GM21576 (cell line): ENCODE measurements at regions not wholly inside any gene's neighbourhood (a gene's known extent, or its start where the extent isn't known, plus 50 kb on each side); places are given as distances from the start of the nearest gene placed in this dataset.

Experiments
- ATAC-seq: cut with Tn5 transposase; IDR thresholded peaks from one replicate; pipeline ENCODE4 v1.9.1; 2021; ENCODE audit warnings: mild to moderate bottlenecking, moderate library complexity; ENCODE audit not compliant: unreplicated experiment

GRCh38 chr2:216808805-216809425, 50.9 kb downstream of the TNP1 start:
- no peak for ATAC-seq

- no peak for ATAC-seq
These were observed 52.0 kb downstream of the TNP1 start for GRCh38 chr2:216807857-216808272.

- no peak for ATAC-seq
These were observed 55.2 kb downstream of the TNP1 start for GRCh38 chr2:216804357-216805350.

DNA sequence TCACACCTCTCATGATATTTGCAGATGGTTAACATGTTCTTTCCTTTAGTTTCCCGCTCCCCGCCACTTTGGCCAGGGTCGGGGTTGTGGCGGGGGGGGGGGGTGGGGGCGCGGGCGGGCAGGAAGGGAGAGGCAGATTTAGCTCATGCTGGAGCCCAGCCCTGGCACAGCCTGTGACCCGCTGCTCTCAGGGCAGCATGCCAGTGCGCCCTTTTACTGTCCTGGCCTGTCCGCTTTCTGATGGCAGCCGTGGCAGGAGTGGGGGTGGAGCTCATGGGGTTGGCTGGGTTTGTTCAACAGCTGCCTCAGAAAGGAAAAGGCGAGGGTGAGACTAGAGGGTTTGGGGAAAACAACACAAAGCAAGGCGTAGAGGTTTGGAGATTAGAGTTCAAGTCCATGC, 56.1 kb downstream of the TNP1 start:
- ATAC-seq = no peak

GRCh38 chr2:216802516-216803215, 57.2 kb downstream of the TNP1 start:
- ATAC-seq = no peak

DNA sequence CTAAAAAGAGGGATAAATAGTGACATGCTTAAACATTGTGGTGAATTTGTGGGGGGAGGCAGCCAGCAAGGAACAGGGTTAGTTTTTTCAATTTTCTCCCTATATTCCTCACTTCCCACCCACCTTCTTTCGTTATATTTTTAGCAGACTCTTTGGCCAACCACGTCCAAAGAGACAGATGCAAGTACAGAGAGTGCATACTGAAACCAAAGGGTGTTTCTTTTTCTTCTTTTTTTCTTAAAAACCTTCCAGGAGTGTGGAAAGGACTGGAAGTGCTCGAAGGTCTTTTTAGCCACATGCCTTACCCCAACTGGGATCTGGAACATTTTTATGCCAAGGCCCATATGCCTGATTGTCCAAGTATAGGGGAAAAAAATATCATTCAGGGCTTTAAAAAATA, 59.0 kb downstream of the TNP1 start:
- no peak for ATAC-seq

DNA sequence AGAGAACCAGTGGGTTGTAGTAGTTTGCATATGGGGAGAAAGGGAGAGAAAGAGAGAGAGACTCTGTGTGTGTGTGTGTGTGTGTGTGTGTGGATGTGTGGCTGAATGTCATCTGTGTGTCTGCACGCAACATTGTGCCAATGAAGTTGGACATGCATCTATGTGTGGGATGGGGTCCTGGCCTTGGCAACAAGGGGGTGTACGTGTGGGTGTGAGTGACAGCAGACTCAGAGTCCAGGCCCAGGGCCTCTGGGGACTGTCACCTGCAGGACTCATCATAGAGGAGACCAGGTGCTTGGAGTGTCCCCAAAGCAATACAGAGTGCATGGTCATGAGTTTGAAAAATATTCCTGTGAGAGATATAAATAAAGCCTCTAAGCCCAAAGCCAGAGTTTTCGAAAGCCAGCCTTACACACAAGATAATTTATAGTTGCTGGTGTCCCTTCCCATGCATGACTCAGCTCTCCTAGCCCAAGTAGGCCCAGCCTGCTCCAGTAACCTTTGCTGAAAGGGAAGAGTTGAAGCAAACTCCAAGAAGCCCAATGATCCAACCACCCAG, 59.9 kb downstream of the TNP1 start:
- no peak for ATAC-seq

GRCh38 chr2:216796115-216796840, 63.6 kb downstream of the TNP1 start:
- no peak for ATAC-seq

DNA sequence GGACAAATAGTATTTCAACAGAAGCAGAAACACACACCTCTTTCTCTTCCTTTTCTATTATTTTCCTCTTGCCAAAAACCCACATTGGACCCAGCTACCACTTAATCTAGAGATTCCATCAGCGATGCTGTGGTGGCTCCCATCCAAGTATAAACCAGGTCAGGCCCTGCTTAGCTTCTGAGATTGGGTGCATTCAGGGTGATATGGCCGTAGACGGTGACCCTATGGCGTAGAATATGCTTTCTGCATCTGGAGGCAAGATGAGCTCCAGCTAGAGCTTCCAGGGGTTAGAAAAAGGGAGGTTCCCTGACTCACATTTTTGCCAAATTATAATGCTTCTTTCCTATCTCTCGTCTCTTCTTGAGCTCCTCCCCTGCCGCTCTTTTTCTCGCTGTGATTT, 66.5 kb downstream of the TNP1 start:
- no peak for ATAC-seq

DNA sequence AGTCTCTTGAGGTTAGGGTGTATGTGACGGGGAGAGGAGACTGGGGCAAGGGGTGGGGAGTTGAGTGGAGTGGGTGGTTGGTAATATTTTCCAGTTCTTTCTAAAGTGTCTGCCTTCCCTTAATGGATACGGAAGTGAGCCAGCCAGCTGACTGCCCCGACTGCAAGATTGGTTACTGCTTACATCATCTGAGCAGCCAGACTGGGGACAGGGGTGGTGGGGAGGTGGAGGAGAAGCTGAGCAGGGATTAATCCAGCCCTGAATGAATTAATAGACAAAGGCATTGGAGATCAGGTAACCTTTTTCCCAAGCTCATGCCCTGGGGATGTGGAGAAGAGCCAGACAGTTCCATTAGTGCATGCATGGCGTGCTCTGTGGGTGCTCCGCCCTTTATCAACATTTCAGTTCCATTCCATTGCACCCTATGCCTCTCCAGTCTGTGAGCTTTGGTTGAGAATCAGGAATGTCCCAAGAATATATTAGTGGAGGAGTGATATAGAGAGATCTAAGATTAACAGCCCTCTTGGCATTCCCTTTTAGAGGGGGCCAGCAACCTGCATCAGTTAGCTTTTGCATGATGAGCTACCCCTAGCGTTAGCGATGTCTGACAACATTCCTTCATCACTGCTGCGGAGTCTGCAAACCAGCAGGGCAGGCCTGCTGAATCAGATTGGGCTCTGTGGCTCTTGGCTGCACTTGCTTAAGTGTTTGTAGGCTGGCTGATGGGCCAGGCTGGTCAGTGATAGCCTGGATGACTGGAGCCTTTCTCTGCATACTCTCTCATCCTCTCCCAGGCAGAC, 67.4 kb downstream of the TNP1 start:
- ATAC-seq = no peak

DNA sequence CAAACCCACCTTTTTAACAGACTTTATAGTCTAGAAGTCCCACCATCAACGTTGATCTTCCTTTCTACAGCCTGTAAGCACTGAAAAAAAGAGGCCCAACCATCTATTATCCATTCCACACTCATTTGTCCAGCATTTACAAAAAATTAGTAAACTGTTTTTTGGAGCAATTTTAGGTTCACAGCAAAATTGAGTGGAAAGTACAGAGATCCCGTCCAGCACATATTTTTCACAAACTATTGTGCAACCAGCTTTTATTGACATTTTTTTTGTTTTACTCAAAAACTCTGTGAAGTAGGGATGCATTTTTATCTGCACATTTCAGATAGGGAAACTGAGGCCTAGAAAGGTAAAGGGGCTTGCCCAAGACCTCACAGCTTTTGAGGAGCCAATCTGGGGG, 68.6 kb downstream of the TNP1 start:
- ATAC-seq = no peak

DNA sequence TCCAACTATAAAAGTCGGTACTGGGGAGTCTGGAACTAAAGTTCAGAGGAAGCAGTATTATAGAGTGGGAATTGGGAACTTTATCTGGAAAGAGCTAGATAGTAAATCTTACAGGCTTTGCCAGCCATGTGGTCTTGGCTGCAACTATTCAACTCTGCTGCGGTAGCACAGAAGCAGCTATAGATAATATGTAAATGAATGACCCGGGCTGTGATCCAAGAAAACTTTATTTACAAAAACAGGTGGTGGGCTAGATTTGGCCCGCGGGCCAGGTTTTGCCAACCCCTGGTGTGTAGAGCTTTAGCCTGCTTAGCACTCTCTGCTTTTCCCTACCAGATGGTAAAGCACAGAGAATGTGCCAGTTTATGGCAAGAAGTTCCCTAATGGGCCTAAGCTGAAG, 70.8 kb downstream of the TNP1 start:
- no peak for ATAC-seq

DNA sequence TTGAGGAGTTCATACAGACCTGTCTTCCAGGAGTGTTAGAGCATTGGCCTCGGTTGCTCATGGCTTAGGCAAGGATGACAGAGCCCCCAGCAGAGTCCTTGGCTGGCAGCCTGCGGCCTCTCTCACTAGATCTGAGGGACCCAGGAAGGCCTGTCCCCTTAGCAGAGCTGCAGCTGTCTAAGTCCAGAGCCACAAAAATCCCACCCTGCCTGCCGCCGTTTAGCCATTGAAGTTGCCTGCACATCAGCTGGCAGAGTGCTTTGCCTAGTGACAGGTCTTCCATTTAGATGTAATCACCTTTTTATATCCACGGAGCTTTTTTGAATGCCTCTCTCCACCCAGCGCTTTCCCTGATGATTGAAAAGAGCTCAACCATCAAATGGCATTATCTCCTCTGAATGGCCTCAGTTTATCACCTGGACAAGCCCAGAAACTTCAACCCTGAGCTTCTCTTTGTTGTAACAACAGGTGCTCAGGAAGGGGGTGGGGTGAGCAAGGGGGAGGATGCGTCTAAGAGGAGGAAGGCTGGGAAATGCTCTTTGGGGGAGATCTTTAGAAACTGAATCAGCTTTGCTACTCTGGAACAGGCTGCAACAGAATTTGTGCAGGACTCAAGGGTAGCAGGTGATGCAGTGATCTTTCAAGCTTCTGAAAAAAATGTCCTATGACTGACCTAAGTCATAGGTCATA, 71.9 kb downstream of the TNP1 start:
- ATAC-seq = no peak

DNA sequence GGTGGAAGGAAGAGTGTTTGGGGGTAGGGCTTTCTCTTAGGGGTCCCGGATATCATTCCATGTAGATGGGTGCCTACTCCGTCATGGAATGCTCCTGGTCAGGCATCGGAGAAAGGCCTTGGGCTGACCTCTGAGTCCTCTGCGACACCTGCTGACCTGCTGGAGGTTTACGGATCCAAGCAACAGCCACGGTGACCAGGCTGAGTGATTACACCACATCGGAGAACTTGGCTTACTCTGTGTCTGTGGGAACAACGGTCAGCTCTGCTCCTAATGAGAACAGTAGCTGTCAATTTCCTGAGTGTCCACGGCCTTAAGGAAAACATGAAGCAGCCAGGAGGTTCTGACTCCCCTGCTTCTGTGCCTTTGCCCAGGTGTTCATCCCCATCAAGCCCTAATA, 73.2 kb downstream of the TNP1 start:
- no peak for ATAC-seq

DNA sequence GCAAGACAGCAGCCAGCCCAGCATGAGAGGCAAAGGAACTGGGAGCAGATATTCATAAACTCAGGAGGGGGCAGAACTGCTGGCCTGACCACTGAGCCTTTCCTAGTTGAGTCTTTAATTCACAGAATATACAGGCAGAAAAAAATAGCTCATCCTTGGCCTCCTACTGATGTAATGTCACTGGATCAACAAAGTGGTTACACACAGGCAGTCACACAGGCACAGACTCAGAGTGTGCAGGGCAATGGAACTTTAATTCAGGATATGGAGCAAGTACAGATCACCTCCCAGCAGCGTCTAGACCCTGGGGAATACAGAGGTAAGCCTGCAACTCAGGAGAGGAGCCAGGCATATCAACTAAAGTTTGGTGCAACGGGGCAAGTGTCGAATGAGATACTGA, 75.4 kb downstream of the TNP1 start:
- ATAC-seq = no peak

DNA sequence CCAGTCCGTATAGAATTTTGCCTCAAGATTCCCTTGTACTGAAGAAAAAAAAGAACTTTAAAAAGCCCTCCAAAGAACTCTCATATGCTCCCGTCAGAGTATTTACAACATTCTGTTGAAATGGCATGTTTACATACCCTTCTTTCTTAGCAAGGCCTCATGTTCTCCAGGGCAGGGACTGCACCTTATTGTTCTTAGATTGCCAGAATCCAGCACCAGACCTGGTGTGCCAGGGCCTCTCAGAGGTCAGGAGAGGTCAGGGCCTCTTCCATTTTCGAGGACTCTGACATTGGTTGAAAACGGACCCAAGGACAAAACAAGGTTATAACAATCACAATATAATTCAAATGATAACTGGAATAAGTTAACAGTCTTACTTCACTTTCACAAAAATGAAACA, 78.2 kb downstream of the TNP1 start:
- ATAC-seq = no peak

DNA sequence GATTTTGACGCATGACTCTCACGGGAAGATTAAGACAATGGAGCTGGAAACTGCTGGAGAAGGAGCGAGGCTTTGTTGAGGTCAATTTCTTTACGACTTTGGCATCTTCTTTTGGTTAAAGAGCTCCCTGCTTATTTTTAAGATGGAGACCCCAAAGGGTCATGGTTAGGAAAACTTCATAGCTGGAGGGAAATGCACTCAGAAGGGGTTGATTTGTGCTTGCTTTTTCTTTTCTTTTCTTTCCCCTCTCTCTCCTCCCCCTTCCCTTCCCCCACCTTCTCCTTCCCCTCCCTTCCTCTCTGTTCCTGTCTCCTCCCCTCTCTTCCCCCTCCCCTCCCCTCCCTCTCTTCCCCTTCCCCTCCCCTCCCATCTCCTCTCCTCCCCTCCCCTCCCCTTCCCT, 79.0 kb downstream of the TNP1 start:
- no peak for ATAC-seq

DNA sequence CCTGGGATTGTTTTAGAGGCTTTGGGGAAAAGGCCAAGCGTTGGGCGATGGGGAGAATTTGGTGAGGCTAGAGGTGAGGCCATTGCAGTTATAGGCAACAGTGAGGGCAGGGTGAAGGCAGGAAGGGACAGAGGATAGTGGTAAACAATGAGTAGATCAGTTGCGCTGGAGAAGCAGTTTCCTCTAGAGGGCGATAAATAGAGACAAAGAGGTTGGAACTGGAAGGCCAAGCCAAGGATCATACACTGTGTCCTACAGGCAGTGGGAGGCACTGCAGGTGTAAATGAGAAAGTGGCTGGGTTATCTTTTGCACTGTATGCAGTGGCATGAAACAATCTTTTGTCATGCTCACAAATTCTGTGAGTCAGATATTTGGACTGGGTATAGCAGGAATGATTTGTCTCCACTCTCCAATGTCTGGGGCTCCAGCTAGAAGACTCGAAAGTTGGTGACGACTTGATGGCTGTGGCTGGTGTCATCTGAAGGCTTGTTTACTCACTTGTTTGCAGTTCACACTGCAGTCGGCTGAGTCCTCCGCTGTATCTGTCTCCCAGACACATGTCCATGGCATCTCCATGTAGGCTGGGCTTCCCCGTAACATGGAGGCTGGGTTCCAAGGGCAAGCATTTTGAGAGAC, 82.1 kb downstream of the TNP1 start:
- ATAC-seq = peak; percentile 93
